HG03060 (cell line): ENCODE measurements at regions not wholly inside any gene's neighbourhood (a gene's known extent, or its start where the extent isn't known, plus 50 kb on each side); places are given as distances from the start of the nearest gene placed in this dataset.

Source experiments
- ATAC-seq: cut with Tn5 transposase; IDR thresholded peaks from one replicate; pipeline ENCODE4 v1.9.1; 2021; ENCODE audit warnings: low read depth, moderate number of reproducible peaks; ENCODE audit not compliant: unreplicated experiment

GRCh38 chr2:15701341-15701907, 109.8 kb downstream of the DDX1 start:
- no peak for ATAC-seq

- ATAC-seq: no peak
These were observed 110.3 kb downstream of the DDX1 start for GRCh38 chr2:15701991-15702390.

- ATAC-seq: no peak
These were observed 110.8 kb downstream of the DDX1 start for GRCh38 chr2:15702452-15702851.

GRCh38 chr2:15703365-15703869, 111.7 kb downstream of the DDX1 start:
- ATAC-seq: no peak

GRCh38 chr2:15704086-15704787, 112.6 kb downstream of the DDX1 start:
- no peak for ATAC-seq

- ATAC-seq: no peak
These were observed 113.1 kb downstream of the DDX1 start for GRCh38 chr2:15704788-15705115.

- no peak for ATAC-seq
These were observed 113.6 kb downstream of the DDX1 start for GRCh38 chr2:15705310-15705709.

GRCh38 chr2:15705839-15706386, 114.2 kb downstream of the DDX1 start:
- no peak for ATAC-seq

GRCh38 chr2:15706424-15706823, 114.8 kb downstream of the DDX1 start:
- ATAC-seq: no peak

- ATAC-seq: no peak
These were observed 115.4 kb downstream of the DDX1 start for GRCh38 chr2:15706986-15707632.

GRCh38 chr2:15708161-15708560, 116.5 kb downstream of the DDX1 start:
- no peak for ATAC-seq

- ATAC-seq: no peak
These were observed 117.5 kb downstream of the DDX1 start for GRCh38 chr2:15708865-15709820.

- no peak for ATAC-seq
These were observed 119.6 kb downstream of the DDX1 start for GRCh38 chr2:15711126-15711860.

GRCh38 chr2:15712551-15713342, 121.1 kb downstream of the DDX1 start:
- ATAC-seq: no peak

GRCh38 chr2:15713475-15713874, 121.8 kb downstream of the DDX1 start:
- no peak for ATAC-seq

GRCh38 chr2:15714002-15714401, 122.3 kb downstream of the DDX1 start:
- ATAC-seq: no peak

GRCh38 chr2:15714609-15715008, 122.9 kb downstream of the DDX1 start:
- no peak for ATAC-seq

- no peak for ATAC-seq
These were observed 123.9 kb downstream of the DDX1 start for GRCh38 chr2:15715596-15715995.
